Transverse colon (tissue), 3 donors: ENCODE measurements at regions not wholly inside any gene's neighbourhood (a gene's known extent, or its start where the extent isn't known, plus 50 kb on each side); places are given as distances from the start of the nearest gene placed in this dataset.

Experiments
- EP300 ChIP-seq: sonication (generic); formaldehyde crosslinking; IDR thresholded peaks from one replicate; pipeline ENCODE4 v1.6.1; 2017; ENCODE audit warnings: antibody characterized with exemption, low read depth
- POLR2A ChIP-seq: fragments of 450-650 bp; IDR thresholded peaks from one replicate; pipeline ENCODE4 v1.6.1; 2016; ENCODE audit warnings: antibody characterized with exemption, mild to moderate bottlenecking, moderate library complexity
- TF ChIP-seq, protein P1 (sequence below), 5 experiments: fragments of 200-600 bp in 3 of 5; fragments of 450-650 bp in 2 of 5; sonication (generic) in 3 of 5; IDR thresholded peaks; 1 replicate in 2 of 5; 2 replicates in 3 of 5; pipeline ENCODE4 v1.5.1; 2016 to 2017; ENCODE audit warnings: antibody characterized with exemption in 5 of 5, inconsistent platforms in 3 of 5, mild to moderate bottlenecking in 2 of 5, moderate library complexity in 1 of 5

DNA sequence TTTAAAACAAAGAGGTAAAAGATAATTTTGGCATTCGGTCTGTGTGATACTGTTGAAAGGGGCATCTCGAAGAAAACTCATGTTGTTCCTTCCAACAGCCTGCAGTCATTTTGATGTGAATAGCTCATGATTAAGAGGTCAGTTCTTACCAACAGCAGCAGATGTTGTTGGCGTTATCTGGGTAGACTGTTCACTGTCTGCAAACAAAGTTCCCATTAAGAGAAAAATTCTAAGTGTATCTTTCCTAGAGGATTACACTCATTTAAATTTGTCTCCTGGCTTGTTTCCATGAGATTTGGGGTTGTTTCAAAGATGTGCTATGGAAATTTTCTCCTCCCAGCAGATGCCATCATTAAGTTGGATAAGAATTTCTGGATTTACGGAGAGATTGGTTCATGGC lies 138.2 kb upstream of the RORB start:
- TF ChIP-seq POLR2A, result no peak
- no peak for TF ChIP-seq EP300
- TF ChIP-seq, protein P1, sequence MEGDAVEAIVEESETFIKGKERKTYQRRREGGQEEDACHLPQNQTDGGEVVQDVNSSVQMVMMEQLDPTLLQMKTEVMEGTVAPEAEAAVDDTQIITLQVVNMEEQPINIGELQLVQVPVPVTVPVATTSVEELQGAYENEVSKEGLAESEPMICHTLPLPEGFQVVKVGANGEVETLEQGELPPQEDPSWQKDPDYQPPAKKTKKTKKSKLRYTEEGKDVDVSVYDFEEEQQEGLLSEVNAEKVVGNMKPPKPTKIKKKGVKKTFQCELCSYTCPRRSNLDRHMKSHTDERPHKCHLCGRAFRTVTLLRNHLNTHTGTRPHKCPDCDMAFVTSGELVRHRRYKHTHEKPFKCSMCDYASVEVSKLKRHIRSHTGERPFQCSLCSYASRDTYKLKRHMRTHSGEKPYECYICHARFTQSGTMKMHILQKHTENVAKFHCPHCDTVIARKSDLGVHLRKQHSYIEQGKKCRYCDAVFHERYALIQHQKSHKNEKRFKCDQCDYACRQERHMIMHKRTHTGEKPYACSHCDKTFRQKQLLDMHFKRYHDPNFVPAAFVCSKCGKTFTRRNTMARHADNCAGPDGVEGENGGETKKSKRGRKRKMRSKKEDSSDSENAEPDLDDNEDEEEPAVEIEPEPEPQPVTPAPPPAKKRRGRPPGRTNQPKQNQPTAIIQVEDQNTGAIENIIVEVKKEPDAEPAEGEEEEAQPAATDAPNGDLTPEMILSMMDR (IDR thresholded peaks at IDR 0.05), result no peak
